HG03039 (cell line): ENCODE measurements at regions not wholly inside any gene's neighbourhood (a gene's known extent, or its start where the extent isn't known, plus 50 kb on each side); places are given as distances from the start of the nearest gene placed in this dataset.
"Not testable (repeated sequence)": the region's sequence is repeated elsewhere in the genome, so short reads cannot be mapped to it uniquely, and the experiment has no call there.

ENCODE experiments used
- ATAC-seq: cut with Tn5 transposase; IDR thresholded peaks from one replicate; pipeline ENCODE4 v1.9.1; 2021; ENCODE audit warnings: mild to moderate bottlenecking, moderate library complexity; ENCODE audit not compliant: unreplicated experiment

DNA sequence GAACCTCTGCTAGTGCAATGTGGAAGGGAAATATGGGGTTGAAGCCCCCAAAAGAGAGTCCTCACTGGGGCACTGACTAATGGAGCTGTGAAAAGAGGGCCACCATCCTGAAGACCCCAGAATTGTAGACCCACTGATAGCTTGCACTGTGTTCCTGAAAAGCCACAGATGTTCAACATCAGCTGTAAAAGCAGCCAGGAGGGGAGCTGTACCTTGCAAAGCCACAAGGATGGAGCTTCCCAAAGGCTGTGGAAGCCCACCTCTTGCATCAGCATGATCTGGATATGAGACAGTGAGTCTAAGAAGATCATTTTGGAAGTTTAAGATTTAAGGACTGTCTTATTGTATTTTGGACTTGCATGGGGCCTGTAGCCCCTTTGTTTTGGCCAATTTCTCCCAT is 125.8 kb upstream of the TGFBR2 start:
- no peak for ATAC-seq

DNA sequence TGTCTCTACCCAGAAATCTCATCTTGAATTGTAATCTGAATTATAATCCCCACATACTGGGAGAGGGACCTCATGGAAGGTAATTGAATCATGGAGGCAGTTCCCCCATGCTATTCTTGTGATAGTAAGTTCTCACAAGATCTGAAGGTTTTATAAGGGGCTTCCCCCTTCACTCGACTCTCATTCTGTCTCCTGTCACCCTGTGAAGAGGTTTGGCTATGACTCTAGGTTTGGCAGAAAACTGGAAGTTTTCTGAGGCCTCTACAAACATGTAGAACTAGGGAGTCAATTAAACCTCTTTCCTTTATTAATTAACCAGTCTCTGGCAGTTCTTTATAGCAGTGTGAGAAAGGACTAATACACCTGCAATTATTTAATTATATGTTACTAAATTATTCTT is 125.2 kb upstream of the TGFBR2 start:
- ATAC-seq, result no peak

GRCh38 chr3:30484229-30484628 is 122.2 kb upstream of the TGFBR2 start:
- not testable (repeated sequence) for ATAC-seq

DNA sequence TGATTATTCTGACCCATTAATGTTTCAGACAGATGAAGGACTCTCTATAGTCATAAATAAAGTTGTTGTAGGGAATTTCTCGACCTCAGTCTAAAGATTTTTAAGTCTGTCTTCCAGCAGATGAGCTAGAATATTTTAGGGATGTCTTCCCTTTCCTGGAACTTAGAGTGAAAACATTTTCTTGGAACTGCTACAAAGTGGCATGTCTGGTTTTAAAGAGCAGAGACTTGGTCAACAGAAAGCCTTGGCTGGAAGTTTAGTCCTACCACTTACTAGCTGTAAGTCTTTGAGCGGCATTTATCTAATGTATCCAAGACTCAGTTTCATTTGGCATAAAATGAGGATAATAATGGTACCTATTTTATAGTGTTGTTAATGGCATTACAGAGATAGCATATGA is 120.0 kb upstream of the TGFBR2 start:
- no peak for ATAC-seq

DNA sequence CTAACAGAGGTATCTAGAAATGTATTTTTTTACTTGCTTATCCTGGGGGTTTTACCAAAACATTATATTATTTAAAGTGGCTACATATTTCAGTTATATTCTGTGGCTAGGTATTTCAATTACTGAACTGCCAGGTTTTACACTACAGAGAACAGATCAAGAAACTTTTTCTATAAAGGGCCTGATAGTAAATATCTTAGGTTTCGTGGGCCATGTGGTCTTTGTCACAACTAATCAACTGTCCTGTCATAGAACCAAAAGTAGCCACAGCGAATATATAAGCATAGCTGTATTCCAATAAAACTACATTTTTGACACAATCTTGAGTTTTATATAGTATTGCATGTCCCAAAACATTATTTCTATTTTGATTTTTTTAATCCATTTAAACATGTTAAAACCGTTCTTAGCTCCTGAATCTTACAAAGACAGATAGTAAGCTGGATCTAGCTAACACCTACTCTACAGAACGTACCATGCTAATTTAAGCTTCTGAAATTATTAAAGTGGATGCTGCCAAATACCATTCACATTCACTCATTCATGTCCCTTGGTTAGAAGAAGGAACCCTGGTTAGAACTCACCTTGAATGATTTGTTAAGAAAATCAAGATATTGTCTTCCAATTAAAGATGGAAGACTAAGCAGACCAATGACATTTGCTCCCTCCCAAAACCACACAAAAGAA is 118.2 kb upstream of the TGFBR2 start:
- no peak for ATAC-seq

DNA sequence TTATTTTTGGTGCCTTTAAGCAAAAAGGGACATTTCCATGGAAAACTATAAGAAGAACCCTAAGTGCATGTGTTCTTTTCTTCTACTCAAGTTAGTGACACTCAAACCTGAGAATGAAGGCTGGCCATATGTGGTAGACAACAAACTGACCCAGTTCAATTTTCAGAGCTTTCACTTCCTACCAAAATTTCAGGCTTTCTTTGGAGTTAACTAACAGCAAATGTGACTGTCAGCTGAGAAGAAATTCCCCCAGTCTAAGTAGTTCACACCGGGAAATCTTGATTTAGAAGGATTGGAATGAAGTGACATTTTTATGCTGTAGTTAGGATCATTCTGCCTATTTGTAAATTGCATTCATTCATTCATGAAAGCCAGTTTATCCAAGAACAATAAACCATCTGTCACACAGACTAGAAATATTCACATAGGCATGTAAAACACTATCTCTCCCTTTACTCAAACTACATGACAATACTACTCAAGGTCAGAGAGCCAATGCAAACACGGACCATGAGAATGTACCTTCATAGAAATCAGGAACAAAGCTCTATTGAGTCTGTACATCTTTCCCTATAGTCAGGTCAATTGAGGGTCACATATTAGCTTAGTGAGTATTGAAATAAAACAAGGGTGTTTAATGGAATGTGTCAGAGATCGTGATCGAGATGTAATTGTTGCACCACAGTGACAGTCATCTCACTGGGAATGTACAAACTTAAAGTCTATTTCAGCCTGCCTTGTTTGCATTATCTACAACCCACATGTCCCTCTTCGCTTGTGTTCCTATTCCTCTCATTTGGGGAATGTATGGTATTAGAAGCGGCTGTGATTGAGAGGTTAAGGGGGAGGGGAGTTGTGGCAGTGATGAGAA is 113.8 kb upstream of the TGFBR2 start:
- no peak for ATAC-seq

GRCh38 chr3:30493911-30494311 is 112.5 kb upstream of the TGFBR2 start:
- no peak for ATAC-seq

DNA sequence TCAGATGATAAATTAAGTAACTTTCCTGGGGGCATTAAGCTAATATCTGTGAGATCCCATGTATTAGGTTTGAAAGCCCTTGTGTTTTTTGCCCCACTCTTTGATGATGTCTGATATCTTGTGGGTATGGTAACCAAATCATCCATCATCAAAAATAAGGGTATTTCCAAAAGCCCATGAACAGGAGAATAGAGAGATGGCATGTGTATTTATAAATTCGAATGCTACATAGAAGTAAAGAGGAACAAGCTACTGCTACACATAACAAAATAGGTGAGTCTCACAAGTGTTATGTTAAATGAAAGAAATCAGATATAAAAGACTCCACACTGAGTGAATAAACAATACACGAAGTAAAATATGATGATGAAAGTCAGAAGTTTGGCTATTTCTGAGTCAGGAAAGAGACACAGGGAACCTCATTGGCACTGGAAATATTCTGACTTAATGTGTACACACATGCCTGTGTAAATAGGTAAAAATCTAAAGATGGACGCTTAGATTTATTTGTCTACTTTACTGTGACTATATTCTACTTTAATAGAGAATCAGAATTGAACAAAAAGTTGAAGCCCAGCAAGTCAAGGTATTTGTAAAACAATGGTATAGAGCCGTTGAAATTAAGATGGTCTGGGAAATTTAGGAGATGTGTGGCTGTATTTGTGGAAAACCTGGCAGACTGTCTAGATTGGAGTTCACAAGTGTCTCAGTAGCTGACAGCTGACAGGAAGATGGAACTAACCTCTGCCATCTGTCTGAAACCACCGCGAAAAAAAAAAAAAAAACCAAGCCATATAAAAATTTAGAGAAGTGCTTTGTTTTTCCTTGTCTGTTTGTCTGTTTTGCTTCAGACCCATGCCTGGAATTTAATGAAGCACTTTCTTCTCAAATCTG is 111.0 kb upstream of the TGFBR2 start:
- ATAC-seq, result no peak

DNA sequence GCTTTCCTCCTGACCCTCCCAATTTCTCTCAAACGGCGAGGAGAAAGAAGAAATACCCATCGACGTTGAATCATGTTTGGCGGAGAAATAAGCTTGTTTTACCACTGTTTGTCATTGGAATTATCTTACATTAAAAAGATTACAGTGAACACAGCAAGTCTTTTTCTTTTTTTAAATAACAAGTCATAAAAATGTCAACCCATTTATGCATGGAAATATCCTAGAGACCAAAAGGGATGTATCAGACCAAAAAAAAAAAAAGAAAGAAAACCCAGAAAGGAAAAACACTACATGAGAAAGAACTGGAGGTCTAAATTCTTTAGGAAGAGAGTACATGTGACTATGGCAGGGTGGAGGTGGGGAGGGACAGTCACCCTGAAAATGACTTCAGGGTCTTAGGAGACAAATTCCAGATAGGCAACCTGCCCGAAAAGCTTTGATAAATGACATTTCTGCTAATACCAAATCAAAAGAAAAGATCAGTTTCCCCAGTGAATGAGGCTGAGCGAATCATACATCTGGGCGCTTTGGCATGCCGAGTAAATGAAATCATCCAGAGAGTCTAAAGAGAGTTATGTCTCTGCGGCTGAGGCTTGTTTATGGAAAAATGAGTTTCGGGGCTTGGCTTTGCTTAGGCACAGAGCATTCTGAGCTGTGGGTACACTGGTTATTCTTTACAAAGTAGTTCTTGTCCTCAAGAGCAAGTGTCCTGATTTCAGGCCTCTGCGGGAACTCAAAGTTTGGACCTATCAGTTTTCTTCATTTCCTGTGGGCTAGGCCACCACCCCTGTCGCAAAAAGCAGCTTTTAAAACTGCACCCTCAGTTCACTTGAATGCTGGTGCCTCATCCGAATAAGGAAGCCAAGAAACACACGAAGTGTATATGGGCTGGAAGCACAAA is 110.1 kb upstream of the TGFBR2 start:
- no peak for ATAC-seq

GRCh38 chr3:30498587-30498967 is 107.8 kb upstream of the TGFBR2 start:
- no peak for ATAC-seq

- ATAC-seq, result peak; percentile 96
Measured at GRCh38 chr3:30500666-30501399, 105.6 kb upstream of the TGFBR2 start.

- ATAC-seq, result no peak
Measured at GRCh38 chr3:30501526-30501925, 104.9 kb upstream of the TGFBR2 start.

- ATAC-seq, result no peak
Measured at GRCh38 chr3:30502051-30502741, 104.2 kb upstream of the TGFBR2 start.

DNA sequence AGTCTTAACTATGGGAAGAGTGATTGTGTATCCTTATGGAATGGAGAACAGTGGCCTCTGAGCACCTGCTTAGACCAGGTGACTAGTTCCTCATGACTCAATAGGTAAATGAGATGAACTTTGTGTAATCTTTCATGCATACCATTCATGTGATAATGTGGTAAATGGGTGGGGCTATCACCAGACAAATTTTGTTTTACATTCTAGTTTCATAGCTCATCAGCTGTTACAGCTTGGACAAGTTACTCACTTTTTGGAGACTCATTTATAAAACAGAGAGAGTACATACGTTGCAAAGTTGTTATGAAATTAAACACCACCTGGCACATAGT is 103.7 kb upstream of the TGFBR2 start:
- peak; percentile 36 for ATAC-seq

DNA sequence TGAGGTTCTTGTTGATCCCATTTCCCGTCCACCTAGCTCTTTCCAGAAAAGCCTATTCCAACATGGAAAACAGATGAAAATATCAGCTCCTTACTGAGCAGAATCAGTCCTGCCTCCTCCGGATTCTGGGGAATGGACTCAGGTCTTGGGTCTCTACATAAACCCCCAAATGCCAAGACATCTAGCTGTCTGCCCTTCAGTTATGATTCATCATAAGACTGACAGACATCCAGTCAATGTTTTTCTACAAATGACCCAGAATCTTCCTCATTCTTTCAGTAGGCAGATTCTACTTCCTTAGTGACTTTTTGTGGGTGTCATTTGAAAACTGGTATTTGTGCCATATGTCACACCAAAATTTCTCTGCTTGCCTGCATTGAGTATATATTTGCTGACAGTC is 103.0 kb upstream of the TGFBR2 start:
- ATAC-seq, result no peak

DNA sequence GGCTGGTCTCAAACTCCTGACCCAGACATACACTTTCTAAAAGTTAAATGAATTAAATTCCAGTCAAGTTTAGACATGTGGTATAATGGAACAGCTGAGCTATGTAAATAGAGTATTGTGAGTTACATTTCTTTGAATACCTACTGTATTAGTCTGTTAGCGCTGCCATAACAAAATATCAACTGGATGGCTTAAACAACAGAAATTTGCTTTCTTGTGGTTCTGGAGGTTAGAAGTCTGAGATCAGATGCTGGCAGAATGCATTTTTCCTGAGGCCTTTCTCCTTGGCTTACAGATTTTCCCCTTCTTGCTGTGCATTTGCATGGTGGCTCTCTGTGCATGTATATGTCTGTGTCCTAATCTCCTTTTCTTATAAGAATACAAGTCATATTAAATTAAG is 101.5 kb upstream of the TGFBR2 start:
- no peak for ATAC-seq

GRCh38 chr3:30505866-30506520 is 100.4 kb upstream of the TGFBR2 start:
- no peak for ATAC-seq

GRCh38 chr3:30508339-30508738 is 98.1 kb upstream of the TGFBR2 start:
- no peak for ATAC-seq

DNA sequence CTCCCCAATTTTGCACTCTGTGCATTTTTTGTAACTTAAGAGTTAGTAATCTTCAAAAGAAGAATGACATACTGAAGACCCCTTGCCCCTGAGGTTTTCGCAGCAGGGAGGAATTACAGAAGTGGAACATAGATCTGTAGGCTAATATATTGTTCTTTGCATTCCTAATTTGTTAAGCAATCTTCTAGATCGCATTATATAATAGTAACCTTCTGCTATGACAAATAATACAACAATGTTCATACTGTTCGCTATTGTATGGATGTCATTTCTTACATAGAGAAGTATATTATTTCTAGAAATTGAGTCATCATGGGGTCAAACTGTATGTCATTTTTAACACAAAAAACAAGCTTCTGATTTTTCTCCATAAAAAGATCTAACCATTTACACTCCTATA is 95.8 kb upstream of the TGFBR2 start:
- ATAC-seq, result no peak
